Naive thymus-derived CD8-positive, alpha-beta T cell (primary cell): ENCODE measurements at regions not wholly inside any gene's neighbourhood (a gene's known extent, or its start where the extent isn't known, plus 50 kb on each side); places are given as distances from the start of the nearest gene placed in this dataset.

Experiments
- ATAC-seq, 2 donors: fragments of 150-1000 bp; cut with Tn5 transposase in 1 of 2; sonication (Bioruptor Pico), chemical (Tn5 transposase) in 1 of 2; 1 replicate in 1 of 2; 2 replicates in 1 of 2; pipeline ENCODE4 v1.10.0; 2021; ENCODE audit warnings: mild to moderate bottlenecking in 2 of 2, moderate library complexity in 2 of 2
- POLR2A ChIA-PET: fragments of 350-600 bp; sonication (Branson Sonifier 250); formaldehyde crosslinking; loops from one replicate; lab custom pipeline; 2021; ENCODE audit warnings: antibody characterized with exemption; lab: Charles Lee
- DNase-seq, 10 donors: peaks; one replicate each; pipeline versions ENCODE4 v3.0.0 to v3.0.0-alpha.2; 2020 to 2022
- H3K27ac Mint-ChIP-seq, 10 donors: one replicate each; pipeline ENCODE4 v1.8.0; 2020 to 2022; ENCODE audit warnings: mild to moderate bottlenecking in 10 of 10, mixed read lengths in 10 of 10, moderate library complexity in 4 of 10, inconsistent platforms in 1 of 10
- H3K27me3 Mint-ChIP-seq, 5 donors: one replicate each; pipeline ENCODE4 v1.8.0; 2021 to 2022; ENCODE audit warnings: mixed read lengths in 5 of 5
- H3K36me3 Mint-ChIP-seq, 3 donors: one replicate each; pipeline ENCODE4 v1.8.0; 2020 to 2022; ENCODE audit warnings: mixed read lengths in 3 of 3, mild to moderate bottlenecking in 2 of 3, inconsistent platforms in 1 of 3
- H3K4me1 Mint-ChIP-seq, 4 donors: one replicate each; pipeline ENCODE4 v1.8.0; 2021 to 2022; ENCODE audit warnings: mixed read lengths in 4 of 4
- H3K4me3 Mint-ChIP-seq, 10 donors: one replicate each; pipeline ENCODE4 v1.8.0; 2020 to 2022; ENCODE audit warnings: mild to moderate bottlenecking in 10 of 10, mixed read lengths in 10 of 10, moderate library complexity in 6 of 10, inconsistent platforms in 1 of 10
- H3K9me3 Mint-ChIP-seq, 9 donors: one replicate each; pipeline ENCODE4 v1.8.0; 2020 to 2022; ENCODE audit warnings: mixed read lengths in 9 of 9, mild to moderate bottlenecking in 3 of 9, inconsistent platforms in 1 of 9, moderate library complexity in 1 of 9

- ATAC-seq (no peak), DNase-seq (no peak)
- no peaks in the 10 kb centered on the region for H3K36me3 Mint-ChIP-seq
- H3K4me3 Mint-ChIP-seq = no peak overlapping the region
- POLR2A ChIA-PET = no interaction called here
- peaks cover 0 to 22% (median 2%) of the 10 kb centered on the region in 9 donors for H3K9me3 Mint-ChIP-seq
- no peaks in the 10 kb centered on the region for H3K4me1 Mint-ChIP-seq
- H3K27ac Mint-ChIP-seq = no peak overlapping the region
- H3K27me3 Mint-ChIP-seq = peaks cover 0 to under 1% (median 0%) of the 10 kb centered on the region in 5 donors
Observed at GRCh38 chr7:48760528-48761265, 163.7 kb upstream of the CDC14C start.

- ATAC-seq = no peak
- POLR2A ChIA-PET = no interaction called here
- H3K27me3 Mint-ChIP-seq = peaks cover 0 to 5% (median 0%) of the 10 kb centered on the region in 5 donors
Observed at GRCh38 chr7:48780862-48781261, 143.5 kb upstream of the CDC14C start.

GRCh38 chr7:48781752-48782151 is 142.6 kb upstream of the CDC14C start:
- H3K4me3 Mint-ChIP-seq = no peak overlapping the region
- H3K4me1 Mint-ChIP-seq = no peaks in the 10 kb centered on the region
- H3K36me3 Mint-ChIP-seq = no peaks in the 10 kb centered on the region
- peaks cover 2 to 13% (median 7%) of the 10 kb centered on the region in 9 donors for H3K9me3 Mint-ChIP-seq
- H3K27me3 Mint-ChIP-seq = peaks cover 0 to 5% (median 0%) of the 10 kb centered on the region in 5 donors
- H3K27ac Mint-ChIP-seq = no peak overlapping the region
- DNase-seq (no peak), ATAC-seq (no peak)
- POLR2A ChIA-PET = no interaction called here

More at GRCh38 chr7:48780862-48781261, 143.5 kb upstream of the CDC14C start:
- Mint-ChIP-seq H3K27ac (no peak overlapping the region), H3K9me3 (peaks cover 0 to 14% (median 6%) of the 10 kb centered on the region in 9 donors), H3K4me3 (no peak overlapping the region), H3K4me1 (no peaks in the 10 kb centered on the region), H3K36me3 (no peaks in the 10 kb centered on the region)
- no peak for DNase-seq

- DNase-seq = no peak
- Mint-ChIP-seq H3K36me3 (no peaks in the 10 kb centered on the region), H3K4me3 (no peak overlapping the region), H3K27me3 (peaks cover 0 to 5% (median 0%) of the 10 kb centered on the region in 5 donors), H3K4me1 (no peaks in the 10 kb centered on the region), H3K9me3 (peaks cover 2 to 11% (median 7%) of the 10 kb centered on the region in 9 donors), H3K27ac (no peak overlapping the region)
- no peak for ATAC-seq
- POLR2A ChIA-PET = no interaction called here
Observed at GRCh38 chr7:48782511-48782910, 141.8 kb upstream of the CDC14C start.

GRCh38 chr7:48786951-48787350 is 137.4 kb upstream of the CDC14C start:
- Mint-ChIP-seq H3K4me1 (no peaks in the 10 kb centered on the region), H3K27ac (no peak overlapping the region), H3K4me3 (no peak overlapping the region), H3K9me3 (peaks cover 0 to 12% (median 5%) of the 10 kb centered on the region in 9 donors), H3K36me3 (no peaks in the 10 kb centered on the region), H3K27me3 (peaks cover 0 to 5% (median 0%) of the 10 kb centered on the region in 5 donors)
- DNase-seq (no peak), ATAC-seq (no peak)
- POLR2A ChIA-PET = no interaction called here

- Mint-ChIP-seq H3K4me3 (no peak overlapping the region), H3K4me1 (no peaks in the 10 kb centered on the region), H3K27ac (no peak overlapping the region), H3K36me3 (no peaks in the 10 kb centered on the region), H3K9me3 (peaks cover 0 to 4% (median 0%) of the 10 kb centered on the region in 9 donors), H3K27me3 (no peaks in the 10 kb centered on the region)
- POLR2A ChIA-PET = no interaction called here
- ATAC-seq (no peak), DNase-seq (no peak)
Observed at GRCh38 chr7:48803250-48803649, 121.1 kb upstream of the CDC14C start.

GRCh38 chr7:48806731-48807130 is 117.6 kb upstream of the CDC14C start:
- Mint-ChIP-seq H3K27me3 (no peaks in the 10 kb centered on the region), H3K4me1 (no peaks in the 10 kb centered on the region), H3K4me3 (no peak overlapping the region), H3K27ac (no peak overlapping the region), H3K9me3 (peaks cover 0 to 5% (median 0%) of the 10 kb centered on the region in 9 donors), H3K36me3 (no peaks in the 10 kb centered on the region)
- POLR2A ChIA-PET = no interaction called here
- no peak for DNase-seq
- ATAC-seq = no peak

GRCh38 chr7:48811071-48811470 is 113.3 kb upstream of the CDC14C start:
- H3K4me1 Mint-ChIP-seq = no peaks in the 10 kb centered on the region
- no peaks in the 10 kb centered on the region for H3K36me3 Mint-ChIP-seq
- no peak overlapping the region for H3K4me3 Mint-ChIP-seq
- ATAC-seq (no peak), DNase-seq (no peak)
- H3K9me3 Mint-ChIP-seq = peaks cover 0 to 11% (median 0%) of the 10 kb centered on the region in 9 donors
- no peak overlapping the region for H3K27ac Mint-ChIP-seq
- no peaks in the 10 kb centered on the region for H3K27me3 Mint-ChIP-seq
- POLR2A ChIA-PET = no interaction called here

- H3K27me3 Mint-ChIP-seq = no peaks in the 10 kb centered on the region
- no peak for DNase-seq
- H3K36me3 Mint-ChIP-seq = no peaks in the 10 kb centered on the region
- POLR2A ChIA-PET = no interaction called here
- H3K27ac Mint-ChIP-seq = no peak overlapping the region
- no peak overlapping the region for H3K4me3 Mint-ChIP-seq
- H3K9me3 Mint-ChIP-seq = peaks cover 0 to 11% (median 0%) of the 10 kb centered on the region in 9 donors
- H3K4me1 Mint-ChIP-seq = no peaks in the 10 kb centered on the region
- ATAC-seq = no peak
Observed at GRCh38 chr7:48813472-48813871, 110.9 kb upstream of the CDC14C start.

- ATAC-seq = no peak
- no peaks in the 10 kb centered on the region for H3K36me3 Mint-ChIP-seq
- no peak overlapping the region for H3K27ac Mint-ChIP-seq
- H3K27me3 Mint-ChIP-seq = no peaks in the 10 kb centered on the region
- H3K4me1 Mint-ChIP-seq = no peaks in the 10 kb centered on the region
- peaks cover 0 to 13% (median 0%) of the 10 kb centered on the region in 9 donors for H3K9me3 Mint-ChIP-seq
- no peak for DNase-seq
- POLR2A ChIA-PET = no interaction called here
- no peak overlapping the region for H3K4me3 Mint-ChIP-seq
Observed at GRCh38 chr7:48822138-48822537, 102.2 kb upstream of the CDC14C start.

GRCh38 chr7:48832303-48832845 is 92.0 kb upstream of the CDC14C start:
- Mint-ChIP-seq H3K4me1 (no peaks in the 10 kb centered on the region), H3K27me3 (no peaks in the 10 kb centered on the region), H3K4me3 (no peak overlapping the region), H3K9me3 (peaks cover 0 to 8% (median 2%) of the 10 kb centered on the region in 9 donors), H3K36me3 (no peaks in the 10 kb centered on the region), H3K27ac (no peak overlapping the region)
- ATAC-seq = no peak
- POLR2A ChIA-PET = no interaction called here
- DNase-seq = no peak

GRCh38 chr7:48837266-48837665 is 87.1 kb upstream of the CDC14C start:
- ATAC-seq = no peak
- H3K27ac Mint-ChIP-seq = no peak overlapping the region
- H3K27me3 Mint-ChIP-seq = no peaks in the 10 kb centered on the region
- no peaks in the 10 kb centered on the region for H3K4me1 Mint-ChIP-seq
- no peaks in the 10 kb centered on the region for H3K36me3 Mint-ChIP-seq
- POLR2A ChIA-PET = no interaction called here
- no peak overlapping the region for H3K4me3 Mint-ChIP-seq
- no peak for DNase-seq
- peaks cover 0 to 4% (median 0%) of the 10 kb centered on the region in 9 donors for H3K9me3 Mint-ChIP-seq

- no peak overlapping the region for H3K4me3 Mint-ChIP-seq
- H3K27ac Mint-ChIP-seq = no peak overlapping the region
- POLR2A ChIA-PET = no interaction called here
- no peak for DNase-seq
- no peak for ATAC-seq
- peaks cover 0 to 3% (median 0%) of the 10 kb centered on the region in 9 donors for H3K9me3 Mint-ChIP-seq
- no peaks in the 10 kb centered on the region for H3K36me3 Mint-ChIP-seq
- H3K27me3 Mint-ChIP-seq = no peaks in the 10 kb centered on the region
- H3K4me1 Mint-ChIP-seq = no peaks in the 10 kb centered on the region
Observed at GRCh38 chr7:48839108-48839507, 85.2 kb upstream of the CDC14C start.
